Astrocyte of the spinal cord (primary cell): ENCODE measurements at regions not wholly inside any gene's neighbourhood (a gene's known extent, or its start where the extent isn't known, plus 50 kb on each side); places are given as distances from the start of the nearest gene placed in this dataset.
"Not testable (repeated sequence)": the region's sequence is repeated elsewhere in the genome, so short reads cannot be mapped to it uniquely, and the experiment has no call there.

Source experiments
- DNase-seq: peaks from one replicate; pipeline ENCODE4 v3.0.0; 2011; ENCODE audit warnings: low read depth, low spot score
- H3K4me3 ChIP-seq: 2 replicates; pipeline ENCODE4 v1.5.1; 2011; ENCODE audit warnings: low read depth, mild to moderate bottlenecking, low read length, moderate library complexity
- CTCF ChIP-seq: IDR thresholded peaks from 2 replicates; pipeline ENCODE4 v1.5.1; 2012; ENCODE audit warnings: low read depth, mild to moderate bottlenecking, low read length, inconsistent platforms
- in situ Hi-C: cut with HindIII; loops from 2 replicates; pipeline ENCODE4 v1.10.0; 2017; ENCODE audit warnings: low sequenced_read_pairs

- H3K4me3 ChIP-seq = no peak overlapping the region
- no peak for DNase-seq
- TF ChIP-seq CTCF = no peak
- in situ Hi-C loops = no loop called here
Measured at GRCh38 chr4:159420162-159421057, 317.5 kb downstream of the RAPGEF2 start.

GRCh38 chr4:159421058-159421419 lies 318.2 kb downstream of the RAPGEF2 start:
- in situ Hi-C loops, DNase-seq, H3K4me3 ChIP-seq: not testable (repeated sequence)

- DNase-seq = no peak
- no peak for TF ChIP-seq CTCF
- in situ Hi-C loops = no loop called here
- no peak overlapping the region for H3K4me3 ChIP-seq
Measured at GRCh38 chr4:159422019-159422418, 319.1 kb downstream of the RAPGEF2 start.

- TF ChIP-seq CTCF = no peak
- no peak overlapping the region for H3K4me3 ChIP-seq
- DNase-seq = no peak
- in situ Hi-C loops = no loop called here
Measured at GRCh38 chr4:159422626-159423025, 319.7 kb downstream of the RAPGEF2 start.

- in situ Hi-C loops = no loop called here
- no peak overlapping the region for H3K4me3 ChIP-seq
- TF ChIP-seq CTCF = no peak
- no peak for DNase-seq
Measured at GRCh38 chr4:159425737-159426305, 322.9 kb downstream of the RAPGEF2 start.

GRCh38 chr4:159428293-159428692 lies 325.4 kb downstream of the RAPGEF2 start:
- no peak for DNase-seq
- no peak overlapping the region for H3K4me3 ChIP-seq
- in situ Hi-C loops = no loop called here
- TF ChIP-seq CTCF = no peak

GRCh38 chr4:159428975-159429692 lies 326.3 kb downstream of the RAPGEF2 start:
- in situ Hi-C loops = no loop called here
- TF ChIP-seq CTCF = no peak
- DNase-seq = no peak
- no peak overlapping the region for H3K4me3 ChIP-seq
